GM18511 (cell line): ENCODE measurements at regions not wholly inside any gene's neighbourhood (a gene's known extent, or its start where the extent isn't known, plus 50 kb on each side); places are given as distances from the start of the nearest gene placed in this dataset.

Experiments
- ATAC-seq: cut with Tn5 transposase; IDR thresholded peaks from one replicate; pipeline ENCODE4 v1.9.1; 2021; ENCODE audit warnings: mild to moderate bottlenecking, moderate library complexity; ENCODE audit not compliant: unreplicated experiment

DNA sequence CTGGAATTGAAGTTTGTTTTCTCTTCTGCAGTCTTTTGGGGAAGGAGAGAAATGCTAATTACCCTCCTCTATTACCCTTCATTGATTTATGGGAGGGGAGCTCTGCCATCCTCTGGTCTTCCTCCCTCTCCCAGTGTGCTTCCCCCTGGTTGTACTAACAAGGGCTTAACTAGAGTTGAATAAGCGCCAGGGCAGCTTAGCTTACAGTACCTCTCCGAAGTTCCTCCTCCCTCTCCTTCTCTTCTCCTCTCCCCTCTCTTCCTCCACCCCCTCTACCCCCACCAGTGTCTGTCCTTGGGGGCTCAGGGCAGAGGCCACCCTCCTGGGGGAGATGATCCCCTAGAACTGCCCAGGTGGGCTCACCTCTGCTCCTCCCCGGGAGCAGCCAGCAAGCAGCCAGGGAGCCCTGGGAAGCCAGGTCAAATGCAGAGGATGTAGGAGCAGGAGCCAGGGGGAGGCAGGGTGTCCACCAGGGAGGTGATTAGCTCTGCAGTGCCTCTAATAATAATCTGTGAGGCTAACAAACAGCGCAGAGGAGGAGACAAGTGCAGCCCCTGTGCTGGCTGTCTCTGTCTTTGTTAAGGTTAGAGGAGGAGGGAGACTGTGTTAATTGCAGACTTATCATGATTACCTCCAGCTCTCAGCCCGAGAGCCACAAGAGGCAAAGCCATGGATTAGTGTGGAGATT, 191.6 kb upstream of the CADM1 start:
- no peak for ATAC-seq

DNA sequence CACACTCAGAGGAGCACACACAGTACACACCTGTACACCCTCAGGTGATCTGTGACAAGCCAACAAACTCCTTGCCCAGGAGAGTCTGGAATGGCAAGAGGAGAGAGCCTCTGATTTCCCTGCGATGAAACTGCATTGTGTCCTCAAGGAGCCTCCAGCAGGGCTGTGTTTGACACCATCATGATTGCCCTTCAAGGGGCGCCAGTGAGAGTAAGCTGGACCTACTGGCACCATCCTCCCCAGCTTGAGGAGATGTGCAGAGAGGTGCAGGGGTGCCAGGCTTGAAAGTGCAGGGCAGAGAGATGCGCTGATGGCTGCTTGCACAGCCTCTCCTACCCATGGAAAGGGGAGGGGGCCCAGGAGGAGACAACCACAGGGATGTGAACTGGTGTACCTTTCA, 188.8 kb upstream of the CADM1 start:
- no peak for ATAC-seq

GRCh38 chr11:115691030-115691429, 186.8 kb upstream of the CADM1 start:
- ATAC-seq = no peak

DNA sequence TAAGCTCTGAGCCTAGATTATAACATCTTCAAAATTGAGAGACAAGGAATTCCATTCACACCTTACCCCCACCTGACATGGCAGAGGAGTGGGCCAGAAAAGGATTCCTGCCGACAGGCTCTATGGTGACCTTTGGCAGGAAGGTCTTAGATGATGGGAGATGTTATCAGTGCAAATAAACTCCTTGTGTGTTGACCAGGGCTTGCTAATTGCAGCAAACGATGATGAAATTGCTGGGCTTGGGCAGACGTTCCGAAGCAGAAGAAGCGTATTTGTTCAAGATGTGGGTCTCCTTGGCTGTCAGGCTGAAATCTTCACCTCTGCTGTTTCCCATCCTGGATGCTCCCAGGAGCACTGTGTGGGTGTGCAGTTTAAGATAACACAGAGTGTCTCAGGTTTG, 183.7 kb upstream of the CADM1 start:
- no peak for ATAC-seq

- ATAC-seq = no peak
Observed at GRCh38 chr11:115684699-115685098, 180.5 kb upstream of the CADM1 start.

DNA sequence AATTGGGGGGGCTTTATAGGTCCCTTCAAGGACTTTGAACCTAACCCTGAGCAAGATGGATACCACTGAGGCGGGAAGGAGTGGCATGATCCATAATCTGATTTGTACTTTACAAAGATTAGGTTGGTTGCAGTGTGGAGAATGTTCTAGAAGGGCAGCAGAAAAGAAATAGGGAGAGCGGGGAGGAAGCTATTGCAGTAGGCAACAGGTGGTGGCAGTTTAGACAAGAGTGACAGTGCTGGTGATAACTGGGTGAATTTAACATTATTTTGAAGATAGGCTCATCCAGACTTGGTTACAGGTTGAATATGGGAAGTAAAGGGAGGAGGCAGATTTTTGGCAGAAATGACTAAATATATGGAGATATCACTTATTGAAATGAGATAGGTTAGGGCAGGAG, 179.9 kb upstream of the CADM1 start:
- no peak for ATAC-seq

DNA sequence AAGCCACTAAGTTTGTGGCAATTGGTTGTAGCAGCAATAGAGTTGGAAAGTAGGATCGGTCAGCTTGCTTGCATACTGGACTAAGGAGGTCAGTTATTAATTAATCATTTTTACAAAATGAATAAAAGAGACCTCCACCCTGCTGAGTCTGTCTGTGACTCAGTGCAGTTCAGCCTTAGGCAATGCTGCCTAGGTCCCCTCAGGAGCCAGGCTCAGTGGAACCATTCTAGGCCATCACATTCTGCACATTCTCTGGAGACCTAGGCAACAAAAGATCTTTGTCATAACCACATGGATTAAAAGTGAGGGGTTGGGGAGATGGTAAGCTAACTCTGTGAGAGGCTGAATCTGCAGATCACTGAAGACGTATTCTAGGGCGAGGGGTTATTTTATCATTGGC, 178.7 kb upstream of the CADM1 start:
- no peak for ATAC-seq

DNA sequence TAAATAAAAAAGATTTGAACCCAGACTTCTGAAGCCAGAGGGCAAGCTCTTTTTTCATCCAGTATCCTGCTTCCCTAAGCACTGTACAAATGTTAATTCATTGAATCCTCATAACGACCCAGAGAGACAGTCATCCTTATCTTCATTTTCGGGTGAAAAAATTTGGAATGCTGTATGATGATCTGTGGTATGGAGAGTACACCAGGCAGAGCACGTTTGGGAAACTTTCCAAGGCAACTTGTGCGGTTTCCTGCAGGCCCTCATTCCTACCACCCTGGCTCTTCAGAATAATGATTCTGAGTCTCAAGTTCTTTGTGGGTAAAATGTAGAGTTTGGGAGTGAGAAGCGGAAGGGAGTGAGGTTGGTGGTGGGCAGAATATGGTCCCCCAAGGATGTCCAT, 177.9 kb upstream of the CADM1 start:
- ATAC-seq = no peak

DNA sequence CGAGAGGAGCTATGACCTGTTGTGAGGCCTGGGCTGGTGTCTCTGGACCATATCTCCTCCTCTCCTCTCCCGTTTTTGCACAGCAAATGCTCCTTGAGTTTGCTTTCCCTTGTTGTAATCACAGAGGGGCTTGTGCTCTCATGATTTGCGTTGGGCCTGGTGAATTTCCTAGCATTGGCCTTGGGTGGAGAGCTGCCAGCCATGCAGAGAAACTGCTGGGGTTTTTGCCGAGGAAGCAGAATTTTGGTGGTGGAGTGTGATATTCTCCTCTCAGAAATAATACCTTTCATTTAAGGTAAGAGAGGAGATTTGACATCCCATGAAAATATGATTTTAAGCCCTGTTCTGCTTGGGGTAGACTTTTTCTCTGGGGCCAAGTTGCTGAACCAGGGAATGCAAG, 175.7 kb upstream of the CADM1 start:
- ATAC-seq = no peak

- ATAC-seq = no peak
Observed at GRCh38 chr11:115678942-115679341, 174.7 kb upstream of the CADM1 start.

- no peak for ATAC-seq
Observed at GRCh38 chr11:115677190-115677589, 173.0 kb upstream of the CADM1 start.

- ATAC-seq = no peak
Observed at GRCh38 chr11:115676768-115677167, 172.6 kb upstream of the CADM1 start.

DNA sequence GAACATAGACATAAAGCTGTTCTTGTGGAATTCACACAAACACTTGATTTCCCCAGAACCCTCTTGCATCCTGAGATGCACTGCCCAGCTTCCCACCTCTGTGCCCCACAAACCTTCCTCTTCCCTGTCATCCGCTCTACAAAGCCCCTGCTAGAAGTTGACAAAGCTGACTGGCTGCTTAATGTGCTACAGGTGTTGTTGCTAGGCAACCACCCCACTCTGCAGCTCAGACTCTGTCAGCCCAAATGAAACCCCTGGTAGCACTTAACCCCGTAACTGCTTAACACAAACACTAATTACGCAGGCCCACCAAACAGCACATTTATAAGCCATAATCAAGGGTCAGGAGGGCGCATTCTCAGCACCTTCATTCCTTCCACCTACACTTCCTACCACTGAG, 172.0 kb upstream of the CADM1 start:
- ATAC-seq = no peak

GRCh38 chr11:115674937-115675544, 170.8 kb upstream of the CADM1 start:
- no peak for ATAC-seq

GRCh38 chr11:115674176-115674936, 170.1 kb upstream of the CADM1 start:
- ATAC-seq = no peak

DNA sequence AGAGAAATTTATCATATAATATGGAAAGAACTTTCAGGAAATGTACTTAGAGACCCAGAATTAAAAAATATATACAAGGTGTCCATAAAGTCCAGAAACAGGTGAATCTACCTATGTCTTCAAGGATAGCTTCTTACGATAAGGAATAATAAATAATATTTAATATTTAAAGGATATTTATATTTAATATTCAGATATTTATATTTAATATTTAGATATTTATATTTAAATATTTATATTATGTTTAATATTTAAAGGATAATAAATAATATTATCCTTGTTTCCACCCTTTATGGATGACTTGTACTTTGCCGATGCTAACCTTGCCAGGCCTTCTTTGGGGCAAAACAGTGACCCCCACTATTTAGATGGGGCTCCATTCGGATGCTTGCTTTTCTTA, 169.5 kb upstream of the CADM1 start:
- ATAC-seq = no peak

DNA sequence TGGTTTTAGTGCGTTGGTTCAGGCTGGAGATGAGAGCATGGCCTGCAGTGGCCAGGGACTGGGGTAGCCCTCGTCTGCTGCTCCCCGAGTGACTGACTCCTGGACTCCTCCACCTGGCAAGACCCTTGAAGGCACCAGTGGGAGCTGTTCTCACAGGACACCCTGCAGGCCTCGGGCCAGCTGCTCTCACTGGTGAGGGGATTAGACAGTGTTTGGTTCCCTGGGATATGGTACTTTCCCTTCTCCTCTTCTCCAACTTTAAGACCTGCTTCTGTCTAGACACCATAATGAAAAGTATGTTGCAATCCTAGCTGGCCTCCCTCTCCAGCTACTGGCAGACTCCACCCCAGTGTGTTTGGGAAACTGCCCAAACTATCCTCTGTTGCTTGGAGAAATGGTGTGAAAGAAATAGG, 168.8 kb upstream of the CADM1 start:
- no peak for ATAC-seq

DNA sequence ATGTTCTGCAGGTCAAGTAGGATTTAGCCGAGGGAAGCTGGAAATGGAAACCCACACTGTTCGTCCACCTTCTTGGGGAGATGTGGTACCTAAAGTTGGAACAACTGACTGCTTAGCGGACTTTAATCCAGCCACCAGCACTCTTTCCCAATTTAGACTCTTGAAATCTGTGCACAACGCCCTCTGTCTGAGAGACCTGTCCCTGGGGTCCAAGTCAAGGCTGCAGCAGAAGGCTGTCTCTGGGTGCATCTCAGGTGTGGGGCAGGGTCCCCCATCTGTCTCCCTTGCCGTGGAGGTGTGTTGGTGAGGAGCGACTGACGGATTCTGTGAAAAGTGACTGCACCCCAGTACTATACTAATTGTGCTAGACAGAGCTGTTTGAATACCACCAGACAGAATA, 168.2 kb upstream of the CADM1 start:
- ATAC-seq = no peak

- ATAC-seq = no peak
Observed at GRCh38 chr11:115670538-115671205, 166.5 kb upstream of the CADM1 start.

DNA sequence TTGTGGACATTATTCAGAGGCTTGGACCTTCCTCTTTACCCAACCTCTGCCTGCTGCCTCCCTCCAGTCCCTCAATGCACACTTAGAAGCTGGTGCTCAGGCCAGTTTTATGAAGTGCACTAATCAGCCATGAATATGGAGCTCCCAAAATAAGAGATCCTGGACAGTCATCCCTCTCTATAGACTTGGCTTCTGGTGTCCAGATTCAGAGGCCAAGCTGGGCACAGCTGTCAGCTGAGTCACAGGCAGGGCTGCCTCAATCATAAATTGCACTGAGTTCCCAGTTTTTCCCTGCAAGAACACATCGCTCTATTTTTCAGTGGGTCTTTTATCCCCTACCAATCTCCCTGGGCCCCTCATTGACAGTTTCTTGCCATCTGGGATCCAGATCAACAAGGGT, 161.7 kb upstream of the CADM1 start:
- no peak for ATAC-seq

- no peak for ATAC-seq
Observed at GRCh38 chr11:115665175-115665821, 161.1 kb upstream of the CADM1 start.
